K562 (cell line): ENCODE measurements at regions not wholly inside any gene's neighbourhood (a gene's known extent, or its start where the extent isn't known, plus 50 kb on each side); places are given as distances from the start of the nearest gene placed in this dataset.

Experiments
- ATAC-seq: fragments of 200-7000 bp; cut with Tn5 transposase; 3 replicates; pipeline ENCODE4 v1.9.1; 2020; ENCODE audit warnings: moderate library complexity
- BruUV-seq: library from RNA; stranded (reverse); fragments of 400-500 nt; replicated peaks from 2 replicates; lab custom pipeline; 2021; lab: Mats Ljungman, UMichigan
- CTCF ChIA-PET: fragments of 300-600 bp; formaldehyde crosslinking; extraction: SDS; loops from one replicate; lab custom pipeline; 2021; ENCODE audit warnings: low intra/inter-chr PET ratio; lab: Yijun Ruan, JAX
- POLR2A ChIA-PET: fragments of 300-600, 350-650 bp; sonication (Branson Sonifier 250); formaldehyde crosslinking; extraction: SDS; loops from one replicate; lab custom pipeline; 2021; ENCODE audit warnings: antibody characterized with exemption, inconsistent platforms; lab: Yijun Ruan, JAX
- DNase-seq, 4 experiments: peaks; one replicate each; pipeline versions ENCODE4 v3.0.0 to v3.0.0-alpha.2; 2011 to 2018; ENCODE audit warnings: low spot score in 3 of 4, mixed read lengths in 3 of 4; ENCODE audit errors: extremely low read depth in 1 of 4
- FAIRE-seq: peaks from 2 replicates; lab custom pipeline; 2011; peaks lifted over from hg19 to GRCh38; lab: Jason Lieb, UNC
- H2AFZ ChIP-seq: 2 replicates; pipeline ENCODE4 v1.6.0; 2011; ENCODE audit warnings: low read depth, low read length, control low read depth, inconsistent platforms
- H3K27ac ChIP-seq: fragments of 200-600 bp; 3 replicates; pipeline ENCODE4 v1.8.0; 2011; ENCODE audit warnings: low read depth, mild to moderate bottlenecking, control low read depth, inconsistent platforms, low read length, moderate library complexity, mixed read lengths; ENCODE audit errors: extremely low read depth
- H3K27me3 ChIP-seq, 2 experiments: fragments of 300-600 bp in 1 of 2; 2 replicates in 1 of 2; 3 replicates in 1 of 2; pipeline versions ENCODE4 v1.6.0 to v1.8.0; 2011; ENCODE audit warnings: inconsistent platforms in 2 of 2, low read length in 2 of 2, mild to moderate bottlenecking in 1 of 2, mixed read lengths in 1 of 2, moderate library complexity in 1 of 2; ENCODE audit not compliant: control insufficient read depth in 2 of 2, insufficient read depth in 2 of 2
- H3K36me3 ChIP-seq: fragments of 300-600 bp; 3 replicates; pipeline ENCODE4 v1.8.0; 2011; ENCODE audit warnings: mild to moderate bottlenecking, low read length, inconsistent platforms; ENCODE audit not compliant: control insufficient read depth, insufficient read depth
- H3K4me1 ChIP-seq, 2 experiments: fragments of 200-600 bp in 1 of 2; replicated peaks in 1 of 2; 2 replicates in 1 of 2; 3 replicates in 1 of 2; pipeline versions ENCODE4 v1.5.1 to v1.8.0; 2011; ENCODE audit warnings: inconsistent platforms in 2 of 2, low read length in 2 of 2, mild to moderate bottlenecking in 1 of 2, mixed read lengths in 1 of 2, moderate library complexity in 1 of 2; ENCODE audit not compliant: control insufficient read depth in 2 of 2, insufficient read depth in 2 of 2
- H3K4me2 ChIP-seq: 2 replicates; pipeline ENCODE4 v1.6.1; 2011; ENCODE audit warnings: low read length, control low read depth, inconsistent platforms, mixed read lengths; ENCODE audit not compliant: insufficient read depth
- H3K4me3 ChIP-seq: fragments of 200-600 bp; sonication (generic), shearing (Covaris generic); 2 replicates; pipeline ENCODE4 v1.5.1; 2016; ENCODE audit warnings: control low read depth, inconsistent platforms
- H3K79me2 ChIP-seq: fragments of 200-600 bp; 3 replicates; pipeline ENCODE4 v1.8.0; 2011; ENCODE audit warnings: low read length, inconsistent platforms; ENCODE audit not compliant: control insufficient read depth, insufficient read depth
- H3K9ac ChIP-seq, 2 experiments: 2 replicates each; pipeline versions ENCODE4 v1.6.0 to v1.6.1; 2011; ENCODE audit warnings: low read depth in 2 of 2, low read length in 2 of 2, control low read depth in 1 of 2, inconsistent platforms in 1 of 2, mild to moderate bottlenecking in 1 of 2, mixed read lengths in 1 of 2; ENCODE audit not compliant: insufficient read depth in 1 of 2
- H3K9me1 ChIP-seq: one replicate; pipeline ENCODE4 v1.6.0; 2011; ENCODE audit warnings: inconsistent platforms, mild to moderate bottlenecking, low read length, moderate library complexity; ENCODE audit not compliant: control insufficient read depth, insufficient read depth
- H3K9me3 ChIP-seq: replicated peaks from 2 replicates; pipeline ENCODE4 v1.5.1; 2011; ENCODE audit warnings: low read depth, low read length, inconsistent platforms; ENCODE audit not compliant: control insufficient read depth, insufficient read depth
- H4K20me1 ChIP-seq: replicated peaks from 2 replicates; pipeline ENCODE4 v1.6.1; 2011; ENCODE audit warnings: low read length, inconsistent platforms, mixed read lengths; ENCODE audit not compliant: control insufficient read depth, insufficient read depth
- CUX1 ChIP-seq: fragments of 200-800 bp; sonication (Bioruptor generic); IDR thresholded peaks from 2 replicates; pipeline ENCODE4 v1.6.1; 2016; ENCODE audit warnings: missing genetic modification characterization, missing compliant biosample characterization
- ETS2 ChIP-seq: IDR thresholded peaks from 2 replicates; pipeline ENCODE4 v1.6.1; 2016; ENCODE audit warnings: borderline replicate concordance, missing genetic modification characterization, mild to moderate bottlenecking, moderate library complexity, missing compliant biosample characterization; ENCODE audit not compliant: poor library complexity, severe bottlenecking
- HDAC8 ChIP-seq: fragments of 450-650 bp; IDR thresholded peaks from 2 replicates; pipeline ENCODE4 v1.6.1; 2016; ENCODE audit warnings: mild to moderate bottlenecking, missing genetic modification characterization, moderate library complexity, missing compliant biosample characterization
- IRF9 ChIP-seq: fragments of 450-650 bp; IDR thresholded peaks from 2 replicates; pipeline ENCODE4 v1.6.1; 2016; ENCODE audit warnings: missing biosample characterization, missing genetic modification characterization
- ZNF347 ChIP-seq: fragments of 450-650 bp; formaldehyde crosslinking; IDR thresholded peaks from 2 replicates; pipeline ENCODE4 v1.4.0; 2020; ENCODE audit warnings: low read depth, mild to moderate bottlenecking, moderate library complexity
- ZNF561 ChIP-seq: fragments of 450-650 bp; formaldehyde crosslinking; conservative IDR thresholded peaks from 2 replicates; pipeline ENCODE4 v1.4.0; 2020; ENCODE audit warnings: mild to moderate bottlenecking, moderate library complexity
- ZNF592 ChIP-seq: fragments of 450-650 bp; IDR thresholded peaks from 2 replicates; pipeline ENCODE4 v1.6.1; 2017; ENCODE audit warnings: antibody characterized with exemption, mild to moderate bottlenecking
- WGBS: fragments of 100-300 bp; shearing (Covaris generic); methylation state at CpG from one replicate; pipeline ENCODE4 v1.1.6; 2016; ENCODE audit warnings: low coverage, mixed read lengths; ENCODE audit not compliant: insufficient coverage; ENCODE audit errors: missing lambda C conversion rate; 5-methylcytosine and 5-hydroxymethylcytosine counted together
- in situ Hi-C: fragments of 300-500 bp; cut with MboI; formaldehyde crosslinking; loops from 4 replicates; pipeline ENCODE4 v1.15.0; 2018; ENCODE audit warnings: inconsistent platforms, mixed read lengths
- intact Hi-C: fragments of 100-400 bp; cut with micrococcal nuclease; formaldehyde crosslinking; loops from 2 replicates; pipeline ENCODE4 v1.14.2; 2022

GRCh38 chr1:199678771-199679170 lies 348.7 kb upstream of the NR5A2 start:
- Histone ChIP-seq H3K9me1 (no peaks in the 10 kb centered on the region), H3K4me1 (no peaks in the 10 kb centered on the region), H3K27me3 (no peaks in the 10 kb centered on the region), H3K79me2 (no peaks in the 10 kb centered on the region), H3K4me2 (no peak overlapping the region), H3K27ac (no peak overlapping the region), H3K36me3 (no peaks in the 10 kb centered on the region), H2AFZ (no peak overlapping the region), H3K4me3 (no peak overlapping the region), H4K20me1 (no peaks in the 10 kb centered on the region), H3K9me3 (no peaks in the 10 kb centered on the region), H3K9ac (no peak overlapping the region)
- WGBS: 3% methylated on average over 1 of the region's 1 CpG
- no peak for TF ChIP-seq CUX1
- no peak for TF ChIP-seq ETS2 (tag)
- no peak for TF ChIP-seq ZNF347 (CRISPR knock-in tag)
- TF ChIP-seq IRF9 (tag): no peak
- TF ChIP-seq ZNF592: no peak
- TF ChIP-seq HDAC8: no peak
- TF ChIP-seq ZNF561 (CRISPR knock-in tag): no peak
- ChIA-PET POLR2A (interaction anchor here (0.6 kb wide), 1 partner anchor 220 kb away, joined by 4 read pairs; no protein-coding TSS in a partner anchor), CTCF (no interaction called here)
- BruUV-seq: no TSS peak
- in situ Hi-C loops: no loop called here
- ATAC-seq (no peak), DNase-seq (no peak), FAIRE-seq (no peak)
- intact Hi-C loops: no loop called here
